HAP-1 (cell line): ENCODE measurements at regions not wholly inside any gene's neighbourhood (a gene's known extent, or its start where the extent isn't known, plus 50 kb on each side); places are given as distances from the start of the nearest gene placed in this dataset.

ENCODE experiments used
- DNase-seq, 2 experiments: peaks; one replicate each; pipeline ENCODE4 v3.0.0-alpha.2; 2016 to 2020; ENCODE audit warnings: low spot score in 2 of 2
- H3K27me3 ChIP-seq: fragments of 250-450 bp; sonication (Bioruptor Pico); 2 replicates; pipeline ENCODE4 v1.5.1; 2020; ENCODE audit warnings: low read depth, mild to moderate bottlenecking, moderate library complexity
- H3K36me3 ChIP-seq: fragments of 250-450 bp; sonication (Bioruptor Pico); replicated peaks from 2 replicates; pipeline ENCODE4 v1.5.1; 2020; ENCODE audit warnings: mild to moderate bottlenecking
- H3K4me1 ChIP-seq: fragments of 250-450 bp; sonication (Bioruptor Pico); 2 replicates; pipeline ENCODE4 v1.5.1; 2020; ENCODE audit warnings: mild to moderate bottlenecking
- H3K4me3 ChIP-seq: fragments of 250-450 bp; sonication (Bioruptor Pico); 2 replicates; pipeline ENCODE4 v1.5.1; 2020; ENCODE audit warnings: mild to moderate bottlenecking, moderate library complexity
- H3K9me3 ChIP-seq: fragments of 250-450 bp; sonication (Bioruptor Pico); 2 replicates; pipeline ENCODE4 v1.5.1; 2020; ENCODE audit warnings: mild to moderate bottlenecking, moderate library complexity
- in situ Hi-C: fragments of 300-500 bp; cut with MboI; formaldehyde crosslinking; loops from 3 replicates; pipeline ENCODE4 v1.14.3; 2020; ENCODE audit warnings: low sequenced_read_pairs, inconsistent platforms, mixed read lengths

- no peak for DNase-seq
- Histone ChIP-seq H3K27me3 (no peaks in the 10 kb centered on the region), H3K4me1 (no peaks in the 10 kb centered on the region), H3K36me3 (no peaks in the 10 kb centered on the region), H3K4me3 (no peak overlapping the region), H3K9me3 (no peaks in the 10 kb centered on the region)
- in situ Hi-C loops: no loop called here
Measured at GRCh38 chr2:23135481-23136100, 249.4 kb upstream of the KLHL29 start.

GRCh38 chr2:23137166-23137565, 247.8 kb upstream of the KLHL29 start:
- no peaks in the 10 kb centered on the region for H3K4me1 ChIP-seq
- DNase-seq: no peak
- H3K27me3 ChIP-seq: no peaks in the 10 kb centered on the region
- no peak overlapping the region for H3K4me3 ChIP-seq
- in situ Hi-C loops: no loop called here
- no peaks in the 10 kb centered on the region for H3K9me3 ChIP-seq
- no peaks in the 10 kb centered on the region for H3K36me3 ChIP-seq

GRCh38 chr2:23138701-23139100, 246.3 kb upstream of the KLHL29 start:
- Histone ChIP-seq H3K4me1 (no peaks in the 10 kb centered on the region), H3K27me3 (no peaks in the 10 kb centered on the region), H3K9me3 (no peaks in the 10 kb centered on the region), H3K4me3 (no peak overlapping the region), H3K36me3 (no peaks in the 10 kb centered on the region)
- in situ Hi-C loops: no loop called here
- no peak for DNase-seq

- Histone ChIP-seq H3K4me1 (no peaks in the 10 kb centered on the region), H3K36me3 (no peaks in the 10 kb centered on the region), H3K9me3 (no peaks in the 10 kb centered on the region), H3K27me3 (no peaks in the 10 kb centered on the region), H3K4me3 (no peak overlapping the region)
- in situ Hi-C loops: no loop called here
- no peak for DNase-seq
Measured at GRCh38 chr2:23145460-23145859, 239.5 kb upstream of the KLHL29 start.

- Histone ChIP-seq H3K9me3 (no peaks in the 10 kb centered on the region), H3K36me3 (no peaks in the 10 kb centered on the region), H3K27me3 (no peaks in the 10 kb centered on the region), H3K4me3 (no peak overlapping the region), H3K4me1 (no peaks in the 10 kb centered on the region)
- in situ Hi-C loops: no loop called here
- DNase-seq: no peak
Measured at GRCh38 chr2:23146011-23146410, 239.0 kb upstream of the KLHL29 start.

GRCh38 chr2:23148342-23148741, 236.6 kb upstream of the KLHL29 start:
- in situ Hi-C loops: no loop called here
- H3K4me3 ChIP-seq: no peak overlapping the region
- H3K4me1 ChIP-seq: no peaks in the 10 kb centered on the region
- no peaks in the 10 kb centered on the region for H3K9me3 ChIP-seq
- no peak for DNase-seq
- no peaks in the 10 kb centered on the region for H3K36me3 ChIP-seq
- H3K27me3 ChIP-seq: peaks cover 4% of the 10 kb centered on the region; the same call in 1 of the 2 replicates

- no peak for DNase-seq
- in situ Hi-C loops: no loop called here
- H3K4me1 ChIP-seq: no peaks in the 10 kb centered on the region
- no peaks in the 10 kb centered on the region for H3K36me3 ChIP-seq
- no peaks in the 10 kb centered on the region for H3K9me3 ChIP-seq
- H3K4me3 ChIP-seq: no peak overlapping the region
- H3K27me3 ChIP-seq: peaks cover 4% of the 10 kb centered on the region; the same call in 1 of the 2 replicates
Measured at GRCh38 chr2:23149777-23150176, 235.2 kb upstream of the KLHL29 start.

- Histone ChIP-seq H3K4me1 (no peaks in the 10 kb centered on the region), H3K27me3 (peaks cover 4% of the 10 kb centered on the region; the same call in 1 of the 2 replicates), H3K36me3 (no peaks in the 10 kb centered on the region), H3K4me3 (no peak overlapping the region), H3K9me3 (no peaks in the 10 kb centered on the region)
- no peak for DNase-seq
- in situ Hi-C loops: no loop called here
Measured at GRCh38 chr2:23153484-23153883, 231.5 kb upstream of the KLHL29 start.

GRCh38 chr2:23155022-23155421, 230.0 kb upstream of the KLHL29 start:
- in situ Hi-C loops: no loop called here
- Histone ChIP-seq H3K9me3 (no peaks in the 10 kb centered on the region), H3K27me3 (peaks cover 4% of the 10 kb centered on the region; the same call in 1 of the 2 replicates), H3K4me1 (no peaks in the 10 kb centered on the region), H3K36me3 (no peaks in the 10 kb centered on the region), H3K4me3 (no peak overlapping the region)
- DNase-seq: no peak

GRCh38 chr2:23157812-23158211, 227.2 kb upstream of the KLHL29 start:
- Histone ChIP-seq H3K27me3 (no peaks in the 10 kb centered on the region), H3K4me3 (no peak overlapping the region), H3K36me3 (no peaks in the 10 kb centered on the region), H3K4me1 (no peaks in the 10 kb centered on the region), H3K9me3 (no peaks in the 10 kb centered on the region)
- in situ Hi-C loops: no loop called here
- DNase-seq: no peak

GRCh38 chr2:23158306-23158705, 226.7 kb upstream of the KLHL29 start:
- H3K9me3 ChIP-seq: no peaks in the 10 kb centered on the region
- H3K4me1 ChIP-seq: no peaks in the 10 kb centered on the region
- in situ Hi-C loops: no loop called here

GRCh38 chr2:23159746-23160405, 225.1 kb upstream of the KLHL29 start:
- H3K36me3 ChIP-seq: no peaks in the 10 kb centered on the region
- H3K4me3 ChIP-seq: no peak overlapping the region
- H3K27me3 ChIP-seq: no peaks in the 10 kb centered on the region
- H3K9me3 ChIP-seq: no peaks in the 10 kb centered on the region
- in situ Hi-C loops: no loop called here
- H3K4me1 ChIP-seq: no peaks in the 10 kb centered on the region
- DNase-seq: no peak

More at GRCh38 chr2:23158306-23158705, 226.7 kb upstream of the KLHL29 start:
- Histone ChIP-seq H3K27me3 (no peaks in the 10 kb centered on the region), H3K4me3 (no peak overlapping the region), H3K36me3 (no peaks in the 10 kb centered on the region)
- no peak for DNase-seq

GRCh38 chr2:23164173-23164572, 220.8 kb upstream of the KLHL29 start:
- no peak overlapping the region for H3K4me3 ChIP-seq
- no peaks in the 10 kb centered on the region for H3K4me1 ChIP-seq
- in situ Hi-C loops: no loop called here
- no peaks in the 10 kb centered on the region for H3K27me3 ChIP-seq
- no peak for DNase-seq
- no peaks in the 10 kb centered on the region for H3K36me3 ChIP-seq
- H3K9me3 ChIP-seq: no peaks in the 10 kb centered on the region

- no peaks in the 10 kb centered on the region for H3K36me3 ChIP-seq
- no peaks in the 10 kb centered on the region for H3K4me1 ChIP-seq
- H3K4me3 ChIP-seq: no peak overlapping the region
- H3K27me3 ChIP-seq: no peaks in the 10 kb centered on the region
- DNase-seq: no peak
- H3K9me3 ChIP-seq: no peaks in the 10 kb centered on the region
- in situ Hi-C loops: no loop called here
Measured at GRCh38 chr2:23169896-23170295, 215.1 kb upstream of the KLHL29 start.
